Stimulated activated naive B cell treated with anti-CD40 and anti-IgM and Interleukin-4, amounts not matched to agents 10 μg/mL and 1 μg/mL and 100 μg/mL, for 72 hours (primary cell): ENCODE measurements at regions not wholly inside any gene's neighbourhood (a gene's known extent, or its start where the extent isn't known, plus 50 kb on each side); places are given as distances from the start of the nearest gene placed in this dataset.
A peak's percentile ranks its signal among the peaks of the same experiment; 100 is the strongest.

ENCODE experiments used
- ATAC-seq, 2 donors: fragments of 150-1000 bp; cut with Tn5 transposase; replicated peaks; 2 replicates each; pipeline ENCODE4 v1.10.0; 2021; ENCODE audit warnings: moderate library complexity in 1 of 2
- DNase-seq: peaks from one replicate; pipeline ENCODE4 v3.0.0; 2021
- H3K27ac Mint-ChIP-seq: one replicate; pipeline ENCODE4 v1.8.0; 2022; ENCODE audit warnings: mild to moderate bottlenecking, mixed read lengths
- H3K27me3 Mint-ChIP-seq, 2 donors: one replicate each; pipeline ENCODE4 v1.8.0; 2022; ENCODE audit warnings: mixed read lengths in 2 of 2
- H3K36me3 Mint-ChIP-seq, 2 donors: one replicate each; pipeline ENCODE4 v1.8.0; 2022; ENCODE audit warnings: mixed read lengths in 2 of 2, mild to moderate bottlenecking in 1 of 2
- H3K4me1 Mint-ChIP-seq, 2 donors: one replicate each; pipeline ENCODE4 v1.8.0; 2022; ENCODE audit warnings: mixed read lengths in 2 of 2, mild to moderate bottlenecking in 1 of 2
- H3K4me3 Mint-ChIP-seq, 2 donors: one replicate each; pipeline ENCODE4 v1.8.0; 2022; ENCODE audit warnings: mild to moderate bottlenecking in 2 of 2, mixed read lengths in 2 of 2, moderate library complexity in 1 of 2
- H3K9me3 Mint-ChIP-seq, 2 donors: one replicate each; pipeline ENCODE4 v1.8.0; 2022; ENCODE audit warnings: mixed read lengths in 2 of 2, mild to moderate bottlenecking in 1 of 2

DNA sequence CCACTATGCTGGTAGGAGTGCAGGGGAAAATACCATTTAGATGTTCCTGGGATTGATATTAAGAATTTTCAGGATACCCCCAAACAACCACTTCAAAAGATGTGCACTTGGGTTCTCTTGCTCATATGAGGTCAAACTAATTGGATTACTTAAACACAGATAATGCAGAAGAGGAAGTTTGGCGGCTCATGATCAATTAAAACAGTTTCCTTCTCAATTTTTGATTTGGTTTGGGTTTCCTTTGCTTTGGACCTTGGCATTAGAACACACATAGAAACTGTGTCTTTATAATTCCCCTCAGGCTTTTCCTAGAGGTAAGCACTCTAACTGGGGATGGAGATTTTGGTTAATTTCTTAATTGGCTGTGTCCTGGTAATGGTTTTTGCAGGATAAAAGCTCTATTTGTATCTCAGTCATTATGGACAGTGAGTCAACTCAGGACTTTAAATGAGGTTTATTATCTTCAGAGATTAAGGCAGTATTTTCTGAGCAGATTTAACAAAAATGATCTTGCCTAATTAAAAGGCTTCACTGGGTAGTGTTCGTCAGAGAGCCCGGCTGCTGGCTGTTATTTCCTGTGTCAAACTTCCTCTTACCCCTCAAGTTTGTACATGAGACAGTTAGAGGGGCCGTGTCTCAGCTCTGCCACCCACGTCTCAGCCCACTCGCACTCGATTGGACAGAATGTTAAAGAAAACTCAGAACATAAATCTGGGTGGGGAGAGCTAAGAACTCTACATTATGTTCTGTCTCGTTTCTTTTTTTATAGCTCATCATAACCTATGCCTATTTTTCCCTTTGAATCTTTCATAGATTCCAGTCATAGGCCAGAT is 50.3 kb upstream of the PREP start:
- no peak for DNase-seq
- H3K4me3 Mint-ChIP-seq: peak overlapping the region in 1 of 2 donors; percentile 14
- peaks cover 9 to 10% of the 10 kb centered on the region in 2 donors for H3K4me1 Mint-ChIP-seq

More for the DNA sequence above, 50.3 kb upstream of the PREP start:
- ATAC-seq: peak; percentile 80 to 90
- H3K27me3 Mint-ChIP-seq: peaks cover 0 to 11% of the 10 kb centered on the region in 2 donors
- no peaks in the 10 kb centered on the region for H3K36me3 Mint-ChIP-seq
- no peaks in the 10 kb centered on the region for H3K9me3 Mint-ChIP-seq
- peak overlapping the region; percentile 65 for H3K27ac Mint-ChIP-seq
